HG02943 (cell line): ENCODE measurements at regions not wholly inside any gene's neighbourhood (a gene's known extent, or its start where the extent isn't known, plus 50 kb on each side); places are given as distances from the start of the nearest gene placed in this dataset.

Source experiments
- ATAC-seq: cut with Tn5 transposase; IDR thresholded peaks from one replicate; pipeline ENCODE4 v1.9.1; 2021; ENCODE audit warnings: mild to moderate bottlenecking, low read depth, moderate library complexity; ENCODE audit not compliant: unreplicated experiment

GRCh38 chr13:73499695-73500094 is 440.9 kb downstream of the KLF5 start:
- no peak for ATAC-seq

GRCh38 chr13:73497430-73497829 is 438.6 kb downstream of the KLF5 start:
- no peak for ATAC-seq

- no peak for ATAC-seq
These were observed 437.9 kb downstream of the KLF5 start for GRCh38 chr13:73496711-73497110.

GRCh38 chr13:73492811-73493210 is 434.0 kb downstream of the KLF5 start:
- ATAC-seq, result no peak

GRCh38 chr13:73482556-73482955 is 423.8 kb downstream of the KLF5 start:
- ATAC-seq, result no peak

GRCh38 chr13:73481886-73482445 is 423.2 kb downstream of the KLF5 start:
- ATAC-seq, result no peak

GRCh38 chr13:73480779-73481559 is 422.2 kb downstream of the KLF5 start:
- no peak for ATAC-seq

GRCh38 chr13:73479856-73480255 is 421.1 kb downstream of the KLF5 start:
- ATAC-seq, result no peak

GRCh38 chr13:73479351-73479750 is 420.5 kb downstream of the KLF5 start:
- ATAC-seq, result no peak

GRCh38 chr13:73477441-73477840 is 418.6 kb downstream of the KLF5 start:
- no peak for ATAC-seq

- no peak for ATAC-seq
These were observed 414.2 kb downstream of the KLF5 start for GRCh38 chr13:73473016-73473415.

GRCh38 chr13:73467125-73467524 is 408.3 kb downstream of the KLF5 start:
- no peak for ATAC-seq

GRCh38 chr13:73466561-73466960 is 407.8 kb downstream of the KLF5 start:
- no peak for ATAC-seq

GRCh38 chr13:73465617-73465971 is 406.8 kb downstream of the KLF5 start:
- ATAC-seq, result no peak

GRCh38 chr13:73464758-73465616 is 406.2 kb downstream of the KLF5 start:
- ATAC-seq, result no peak

GRCh38 chr13:73462241-73462640 is 403.4 kb downstream of the KLF5 start:
- no peak for ATAC-seq

GRCh38 chr13:73451221-73452029 is 392.6 kb downstream of the KLF5 start:
- no peak for ATAC-seq

- no peak for ATAC-seq
These were observed 391.8 kb downstream of the KLF5 start for GRCh38 chr13:73450583-73450982.

- no peak for ATAC-seq
These were observed 390.4 kb downstream of the KLF5 start for GRCh38 chr13:73449252-73449651.

- ATAC-seq, result no peak
These were observed 381.6 kb downstream of the KLF5 start for GRCh38 chr13:73440296-73440895.
